NAMALWA (cell line): ENCODE measurements at regions not wholly inside any gene's neighbourhood (a gene's known extent, or its start where the extent isn't known, plus 50 kb on each side); places are given as distances from the start of the nearest gene placed in this dataset.
"Not testable (repeated sequence)": the region's sequence is repeated elsewhere in the genome, so short reads cannot be mapped to it uniquely, and the experiment has no call there.

Experiments used
- DNase-seq: peaks from one replicate; pipeline ENCODE4 v3.0.0-alpha.2; 2015; ENCODE audit warnings: low spot score

DNA sequence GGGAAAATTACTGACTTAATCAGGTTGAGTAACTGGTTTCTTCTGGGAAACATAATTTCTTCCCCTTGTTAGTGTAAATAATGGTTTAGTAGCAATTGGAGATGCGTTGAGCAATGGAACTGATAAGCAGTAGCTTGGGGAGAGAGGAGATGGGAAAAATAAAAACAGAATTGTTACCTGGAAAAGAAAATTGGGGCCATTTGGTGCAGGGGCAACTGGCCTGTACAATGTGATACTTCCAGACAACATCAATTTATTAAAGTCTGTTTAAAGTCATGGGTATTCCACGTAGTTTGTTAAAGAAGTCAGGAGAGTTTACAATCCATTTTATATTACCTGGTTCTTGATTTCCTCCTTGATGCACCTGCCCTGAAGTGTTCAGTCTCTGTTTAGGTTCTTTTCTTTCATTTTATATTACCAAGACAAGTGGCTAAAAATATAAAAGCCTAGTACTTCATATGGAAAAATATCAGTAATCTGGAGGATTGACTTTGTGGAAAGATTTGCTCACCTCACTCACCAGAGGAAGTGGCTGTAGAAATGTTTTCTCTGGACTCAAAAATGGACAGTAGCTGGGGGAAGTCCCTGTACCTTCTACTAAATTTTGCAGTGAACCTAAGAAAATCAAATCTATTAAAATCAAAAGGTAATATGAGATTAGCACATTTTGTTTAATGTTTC is 161.0 kb downstream of the DDX1 start:
- no peak for DNase-seq

DNA sequence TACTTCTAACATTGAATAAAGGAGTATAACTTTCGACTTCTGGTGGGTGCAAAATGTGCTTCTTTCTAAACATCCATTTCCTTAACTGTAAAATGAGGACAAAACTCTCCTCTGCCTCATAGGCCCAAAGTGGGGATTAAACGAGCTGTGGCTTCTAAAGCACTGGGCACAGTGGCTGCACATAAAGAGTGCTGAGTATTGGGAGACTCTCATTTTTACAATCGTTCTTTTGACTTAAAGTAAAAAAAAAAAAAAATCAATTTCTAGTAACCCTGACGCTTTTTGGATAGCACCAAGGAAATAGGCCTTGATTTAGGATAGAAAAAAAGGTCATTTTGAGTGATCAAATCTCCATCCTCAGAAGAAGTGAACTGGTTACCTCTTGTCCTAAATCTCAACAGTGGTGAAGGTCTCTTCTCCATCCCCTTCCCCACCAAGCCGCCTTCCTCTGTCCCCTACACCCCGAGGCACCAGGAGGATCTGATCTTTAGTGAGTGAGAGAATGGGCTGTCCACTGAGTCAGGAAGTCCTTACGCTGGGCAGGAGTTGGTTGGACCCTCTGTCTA is 161.6 kb downstream of the DDX1 start:
- DNase-seq, result no peak

DNA sequence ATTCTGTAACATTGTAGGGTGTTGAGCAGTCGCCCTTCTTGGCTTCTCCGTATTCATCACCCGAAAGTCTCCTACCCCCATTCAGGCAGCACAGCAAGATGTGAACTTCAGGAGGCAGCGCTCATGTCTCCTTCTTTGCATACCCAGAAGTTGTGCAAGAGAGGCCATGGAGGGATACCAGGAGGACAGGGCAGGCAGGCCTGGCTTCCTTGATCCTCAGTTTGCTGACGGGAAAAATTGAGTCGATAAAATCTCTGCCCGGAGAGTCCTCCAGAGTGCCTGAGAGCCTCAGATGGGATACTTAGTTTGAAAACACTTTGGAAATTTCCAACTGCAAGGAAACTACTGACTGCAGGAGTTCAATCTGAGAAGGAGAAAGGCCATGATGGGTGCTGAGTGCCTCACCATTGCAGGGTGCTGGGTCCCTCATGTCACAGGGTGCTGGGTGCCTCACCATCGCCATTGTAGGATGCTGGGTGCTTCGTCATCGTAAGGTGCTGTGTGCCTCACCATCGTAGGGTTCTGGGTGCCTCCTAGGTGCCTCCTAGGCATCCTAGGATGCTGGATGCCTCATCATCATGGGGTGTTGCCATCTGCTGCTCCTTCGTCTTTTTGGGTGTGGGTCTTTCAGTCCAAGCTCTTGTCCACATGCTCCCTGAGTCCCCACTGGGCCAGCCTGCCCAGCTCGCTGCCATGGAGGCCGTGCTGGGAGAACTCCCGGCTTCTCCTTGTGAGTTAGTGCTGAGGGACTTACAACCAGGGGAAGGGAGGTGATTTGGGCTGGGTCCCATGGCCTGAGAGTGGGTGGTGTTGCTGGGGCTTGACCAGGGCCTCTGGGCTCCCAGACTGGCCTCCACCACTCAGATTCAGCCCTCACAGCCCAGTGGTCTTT is 162.4 kb downstream of the DDX1 start:
- no peak for DNase-seq

DNA sequence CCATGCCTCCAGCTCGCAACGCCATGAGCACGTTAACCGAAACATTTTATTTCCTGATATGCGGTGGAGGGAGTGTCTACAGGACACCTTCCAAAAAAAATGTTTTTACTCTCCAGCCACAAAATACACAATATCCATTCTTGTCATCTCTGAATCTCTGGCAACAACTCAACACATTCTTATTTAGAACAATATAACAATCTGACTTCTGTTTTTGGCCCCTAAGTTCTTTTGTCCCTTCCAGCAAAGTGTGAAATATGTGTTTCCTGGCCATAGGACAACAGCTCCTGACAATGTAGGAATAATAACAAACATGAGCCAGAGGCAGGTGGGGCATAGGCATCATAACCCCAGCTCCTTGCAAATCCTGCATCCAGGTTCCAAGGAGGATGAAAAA is 163.0 kb downstream of the DDX1 start:
- no peak for DNase-seq

DNA sequence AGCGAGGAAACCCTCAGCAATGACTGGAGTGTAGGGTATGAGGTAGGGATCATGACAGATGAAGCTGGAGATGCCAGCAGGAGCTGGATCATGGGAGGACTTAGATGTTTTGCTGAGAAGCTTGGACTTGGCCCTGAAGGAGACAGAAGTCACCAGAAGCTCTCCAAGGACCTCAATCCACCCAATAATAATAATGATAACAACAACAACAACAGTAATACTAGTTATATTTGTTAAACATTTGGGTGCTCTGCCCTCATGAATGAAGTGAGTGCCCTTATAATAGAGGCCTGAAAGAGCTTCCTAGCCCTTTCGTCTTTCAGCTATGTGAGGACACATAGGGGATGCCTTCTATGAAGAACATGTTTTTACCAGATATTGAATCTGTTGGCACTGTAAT is 163.9 kb downstream of the DDX1 start:
- no peak for DNase-seq

DNA sequence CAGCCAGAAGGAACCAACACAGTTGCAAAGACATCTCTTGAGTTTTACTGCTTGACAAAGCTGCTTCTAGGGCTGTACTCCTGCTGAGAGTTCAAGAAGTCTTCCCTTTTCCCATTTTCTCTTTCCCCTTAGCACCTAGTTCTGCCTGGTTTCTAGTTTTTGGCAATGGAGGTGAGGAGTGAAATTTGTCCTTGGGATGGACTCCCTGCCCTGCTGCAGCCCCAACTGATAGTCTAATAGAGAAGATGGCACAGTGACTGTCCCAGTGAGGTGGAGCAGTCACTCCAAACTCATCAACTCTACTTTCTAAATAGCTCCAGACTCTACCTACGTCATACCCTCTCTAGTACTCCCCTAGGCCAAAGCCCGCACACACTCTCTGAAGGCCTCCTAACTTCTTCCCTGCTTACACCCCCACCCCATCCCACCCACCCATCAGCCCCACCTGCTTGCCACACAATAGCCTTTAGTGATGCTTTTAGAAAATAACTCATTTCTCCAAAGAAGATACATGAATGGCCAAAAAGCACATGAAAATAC is 164.4 kb downstream of the DDX1 start:
- DNase-seq, result no peak

DNA sequence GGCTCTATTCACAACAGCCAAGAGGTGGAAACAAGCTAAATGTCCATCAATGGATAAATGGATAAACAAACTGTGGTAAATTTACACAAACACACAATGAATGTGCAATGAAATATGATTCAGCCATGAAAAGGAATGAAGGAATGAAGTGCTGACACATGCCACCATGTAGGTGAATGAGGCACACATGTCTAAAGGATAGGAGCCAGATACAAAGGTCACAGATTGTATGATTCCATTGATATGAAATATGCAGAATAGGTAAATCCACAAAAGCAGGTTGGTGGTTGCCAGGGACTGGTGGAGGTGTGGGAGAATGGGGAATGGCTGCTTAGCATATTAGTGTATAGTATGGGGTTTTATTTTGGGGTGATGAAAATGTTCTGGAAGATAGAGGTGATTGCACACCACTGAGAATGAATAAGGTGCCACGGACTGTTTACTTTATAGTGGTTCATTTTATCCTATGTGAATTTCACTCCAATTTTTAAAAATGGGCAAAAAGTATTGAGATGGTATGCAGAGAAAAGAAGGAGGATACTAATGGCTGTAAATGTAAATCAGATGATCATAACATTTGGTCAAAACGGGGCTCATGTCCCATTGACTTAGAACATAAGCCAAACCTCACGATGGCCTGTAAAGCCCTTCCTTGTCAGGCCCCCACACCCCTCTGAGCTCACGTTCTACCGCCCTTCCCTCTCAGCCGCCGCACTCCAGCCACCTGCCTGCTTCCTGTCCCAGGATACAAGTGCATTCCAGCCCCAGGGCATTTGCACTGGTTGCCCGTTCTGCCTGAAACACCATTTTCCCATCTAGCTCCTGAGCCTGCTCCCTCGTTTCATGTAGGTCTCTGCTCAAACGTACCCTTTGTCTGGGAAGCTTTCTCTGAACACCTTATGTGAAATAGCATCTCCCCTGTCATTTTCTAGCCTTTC is 165.5 kb downstream of the DDX1 start:
- DNase-seq, result no peak

DNA sequence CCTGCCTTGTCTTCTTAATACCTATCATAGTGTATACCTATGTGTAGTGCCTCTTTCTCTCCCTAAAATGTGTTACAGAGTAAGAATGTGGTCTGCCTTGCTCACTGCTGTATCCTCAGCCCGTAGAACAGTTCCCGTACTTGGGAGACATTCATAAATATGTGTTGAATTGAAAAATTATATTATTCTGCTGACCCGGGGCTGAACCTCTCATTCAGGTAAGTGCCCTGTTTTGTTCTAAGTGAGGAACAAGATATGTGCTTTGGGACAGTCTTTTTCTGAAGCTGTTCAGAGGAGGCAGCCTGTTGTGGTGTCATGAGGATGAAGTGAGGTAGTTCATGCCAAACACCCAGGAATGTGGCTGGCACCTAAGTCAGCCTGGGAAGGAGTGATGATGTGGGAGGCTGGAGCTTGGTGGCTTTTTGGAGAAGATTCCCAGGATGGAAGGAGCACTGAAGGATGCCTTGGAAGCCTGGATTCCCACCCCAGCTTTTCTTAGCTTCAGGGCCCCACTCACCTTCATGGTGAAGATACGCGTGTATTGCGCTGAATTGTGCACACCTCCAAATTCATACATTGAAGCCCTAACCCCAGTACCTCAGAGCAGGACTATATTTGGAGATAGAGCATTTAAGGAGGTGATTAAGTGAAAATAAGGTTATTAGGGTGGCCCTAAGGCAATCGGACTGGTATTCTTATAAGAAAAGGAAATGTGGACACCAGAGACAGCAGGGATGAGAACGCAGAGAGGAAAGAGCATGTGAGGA is 166.3 kb downstream of the DDX1 start:
- DNase-seq, result no peak

DNA sequence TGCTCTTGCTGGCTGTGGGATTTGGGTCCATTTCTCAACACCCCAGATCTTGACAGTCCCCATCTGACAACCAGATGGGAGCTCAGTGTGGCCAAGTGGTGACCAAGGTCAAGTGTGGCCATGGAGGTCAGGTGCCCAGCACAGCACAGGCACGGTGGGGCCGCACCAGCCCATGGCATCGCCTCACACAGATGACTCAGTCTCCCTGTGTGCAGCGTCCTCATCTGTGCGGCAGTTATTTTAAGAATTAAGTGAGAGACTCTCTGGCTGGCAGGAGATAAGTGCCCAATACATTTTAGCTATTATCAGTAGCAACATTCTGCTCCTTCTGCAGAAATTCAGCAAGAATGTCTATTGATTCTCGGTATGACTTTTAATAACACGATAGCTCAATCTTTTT is 167.2 kb downstream of the DDX1 start:
- no peak for DNase-seq

DNA sequence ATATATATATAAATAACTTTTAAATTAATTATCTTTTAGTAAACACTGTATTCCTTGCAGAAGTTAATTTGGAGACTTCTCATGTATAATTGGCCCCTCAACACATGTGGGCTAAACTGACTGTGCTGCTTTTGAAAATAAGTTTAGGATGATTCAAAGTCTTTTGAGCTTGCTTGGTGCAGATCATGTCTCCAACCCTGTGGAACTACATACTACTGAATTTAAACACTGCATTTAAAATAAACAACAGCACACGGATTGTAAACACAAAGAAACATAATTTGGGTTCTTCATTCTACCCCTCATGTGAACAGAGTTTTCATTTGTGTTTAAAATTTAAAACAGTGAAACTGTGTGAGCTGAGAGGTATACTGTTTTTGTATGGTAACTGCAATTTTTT is 167.7 kb downstream of the DDX1 start:
- DNase-seq, result no peak

DNA sequence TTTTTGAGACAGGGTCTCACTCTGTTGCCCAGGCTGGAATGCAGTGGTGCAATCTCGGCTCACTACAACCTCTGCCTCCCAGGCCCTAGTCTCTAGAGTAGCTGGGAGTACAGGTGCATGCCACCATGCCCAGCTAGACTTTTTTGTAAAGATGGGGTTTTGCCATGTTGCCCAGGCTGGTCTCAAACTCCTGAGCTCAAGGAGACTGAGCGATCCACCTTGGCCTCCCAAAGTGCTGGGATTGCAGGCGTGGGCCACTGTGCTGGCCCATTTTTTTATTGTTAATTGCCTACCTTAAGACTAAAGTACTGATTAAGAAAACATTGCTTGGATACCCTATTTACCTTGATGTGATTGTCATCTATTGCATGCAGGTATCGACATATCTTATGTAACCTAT is 168.1 kb downstream of the DDX1 start:
- DNase-seq, result not testable (repeated sequence)

DNA sequence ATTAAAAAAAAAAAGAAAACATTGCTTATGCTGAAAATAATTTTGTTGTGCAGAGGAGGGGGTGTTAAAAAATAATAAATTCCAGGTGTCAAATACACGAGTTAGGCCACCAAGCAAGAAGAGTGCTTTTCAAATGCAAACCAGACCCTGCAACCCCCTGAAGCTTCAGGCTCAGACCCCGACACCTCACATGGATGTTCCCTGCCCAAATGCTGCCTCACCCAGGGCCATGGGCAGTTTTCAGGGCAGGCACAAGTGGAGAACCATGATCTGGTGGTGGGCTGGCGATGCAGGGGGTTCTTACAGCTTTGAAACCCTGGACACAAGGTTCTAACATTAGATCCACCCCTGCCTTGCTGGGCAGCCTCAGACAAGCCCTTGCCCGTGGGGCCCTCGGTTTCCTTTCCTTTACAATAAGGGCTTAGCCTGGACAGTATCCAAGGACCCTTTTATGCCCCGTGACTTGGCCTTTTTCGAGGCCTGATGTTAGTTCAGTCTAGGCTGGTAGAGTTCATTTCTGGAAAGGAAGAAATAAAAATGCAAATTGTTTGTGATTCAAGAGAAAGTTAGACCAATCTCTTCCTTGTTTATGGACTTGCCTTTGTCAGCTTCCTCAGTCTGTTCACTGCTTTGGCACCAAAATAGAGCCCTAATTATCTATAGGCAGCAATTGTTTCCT is 168.7 kb downstream of the DDX1 start:
- DNase-seq, result no peak

DNA sequence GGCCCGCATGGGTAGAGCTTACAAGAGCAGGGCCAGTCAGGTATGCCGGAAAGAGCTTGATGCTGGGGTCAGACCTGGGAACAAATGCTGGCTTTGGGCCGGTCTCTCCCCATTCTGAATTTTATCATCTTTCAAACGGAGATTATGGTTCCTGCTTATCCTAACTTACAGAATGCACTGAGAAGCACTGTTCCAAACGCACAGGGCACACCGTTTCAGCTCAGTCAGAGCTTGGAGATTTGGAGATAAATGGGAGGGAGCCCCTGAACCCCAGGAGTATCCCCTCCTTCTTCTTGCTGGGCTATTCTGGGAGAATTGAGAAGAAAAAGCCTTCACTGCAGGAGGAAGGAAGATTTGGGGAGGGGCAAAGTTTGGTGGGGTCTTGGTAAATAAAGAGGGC is 169.4 kb downstream of the DDX1 start:
- no peak for DNase-seq

DNA sequence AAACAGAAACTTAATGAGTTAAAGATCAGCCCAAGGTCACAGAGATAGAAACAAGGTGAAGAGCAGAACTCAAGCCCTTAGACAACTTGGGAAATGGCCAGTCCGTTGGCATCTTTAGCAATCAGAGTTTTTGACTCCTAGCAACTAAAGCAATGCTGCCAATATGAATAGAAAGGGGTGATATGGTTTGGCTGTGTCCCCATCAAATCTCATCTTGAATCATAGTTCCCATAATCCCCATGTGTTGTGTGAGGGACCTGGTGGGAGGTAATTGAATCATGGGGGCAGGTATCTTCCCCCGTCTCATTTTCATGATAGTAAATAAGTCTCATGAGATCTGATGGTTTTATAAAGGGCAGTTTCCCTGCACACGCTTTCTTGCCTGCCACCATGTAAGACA is 170.2 kb downstream of the DDX1 start:
- DNase-seq, result no peak

DNA sequence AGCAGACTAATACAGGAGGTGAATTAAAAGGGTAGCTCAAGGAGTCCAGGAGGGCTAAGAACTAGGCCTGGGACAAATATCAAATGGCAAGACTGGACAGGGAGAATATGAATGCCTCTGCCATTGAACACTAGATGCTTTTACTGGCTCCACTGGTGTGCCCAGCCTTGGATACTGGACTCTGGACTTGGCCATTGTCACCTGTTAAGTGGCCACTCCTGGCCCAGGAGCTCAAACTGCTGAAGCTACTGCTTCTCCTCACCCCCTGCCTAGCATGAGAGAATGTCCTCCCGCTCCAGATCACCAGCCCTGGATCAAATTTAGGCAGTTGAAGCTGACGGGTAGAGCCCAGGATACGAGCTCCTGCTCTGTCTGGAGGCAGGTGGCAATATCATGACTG is 170.8 kb downstream of the DDX1 start:
- no peak for DNase-seq

DNA sequence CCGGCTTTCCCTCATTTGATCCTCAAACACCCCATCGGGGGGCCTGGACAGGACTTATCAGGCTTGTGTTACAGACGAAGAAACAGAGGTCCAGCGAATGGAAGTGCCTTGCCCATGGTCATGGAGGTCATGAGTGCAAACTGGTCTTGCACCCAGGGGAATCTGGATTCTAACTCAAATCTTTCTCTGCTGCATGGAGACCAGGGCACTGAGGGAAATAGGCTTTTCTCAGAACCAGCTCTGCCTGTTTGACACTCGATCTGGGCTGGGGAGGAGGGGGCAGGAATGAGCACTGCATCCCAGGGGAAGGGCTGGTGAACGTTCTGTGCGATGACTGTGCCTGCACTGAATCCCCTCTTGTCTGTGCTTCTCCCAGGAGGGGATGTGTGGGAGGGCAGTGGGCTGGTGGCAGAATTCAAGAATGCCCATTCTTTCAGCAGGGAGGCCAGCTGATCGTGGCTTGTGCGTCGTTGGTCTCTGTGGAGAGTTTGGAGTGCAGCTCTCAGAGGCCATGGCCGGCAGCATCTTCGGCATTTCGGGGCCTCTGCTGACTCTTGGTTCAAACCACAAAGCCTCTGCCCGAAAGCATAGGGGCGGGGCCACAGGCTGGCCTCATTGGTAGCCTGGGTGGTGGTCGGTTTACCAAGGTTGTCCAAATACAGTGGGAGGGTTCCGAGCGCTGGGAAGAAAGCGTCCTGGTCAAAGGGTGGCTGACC is 171.6 kb downstream of the DDX1 start:
- no peak for DNase-seq

DNA sequence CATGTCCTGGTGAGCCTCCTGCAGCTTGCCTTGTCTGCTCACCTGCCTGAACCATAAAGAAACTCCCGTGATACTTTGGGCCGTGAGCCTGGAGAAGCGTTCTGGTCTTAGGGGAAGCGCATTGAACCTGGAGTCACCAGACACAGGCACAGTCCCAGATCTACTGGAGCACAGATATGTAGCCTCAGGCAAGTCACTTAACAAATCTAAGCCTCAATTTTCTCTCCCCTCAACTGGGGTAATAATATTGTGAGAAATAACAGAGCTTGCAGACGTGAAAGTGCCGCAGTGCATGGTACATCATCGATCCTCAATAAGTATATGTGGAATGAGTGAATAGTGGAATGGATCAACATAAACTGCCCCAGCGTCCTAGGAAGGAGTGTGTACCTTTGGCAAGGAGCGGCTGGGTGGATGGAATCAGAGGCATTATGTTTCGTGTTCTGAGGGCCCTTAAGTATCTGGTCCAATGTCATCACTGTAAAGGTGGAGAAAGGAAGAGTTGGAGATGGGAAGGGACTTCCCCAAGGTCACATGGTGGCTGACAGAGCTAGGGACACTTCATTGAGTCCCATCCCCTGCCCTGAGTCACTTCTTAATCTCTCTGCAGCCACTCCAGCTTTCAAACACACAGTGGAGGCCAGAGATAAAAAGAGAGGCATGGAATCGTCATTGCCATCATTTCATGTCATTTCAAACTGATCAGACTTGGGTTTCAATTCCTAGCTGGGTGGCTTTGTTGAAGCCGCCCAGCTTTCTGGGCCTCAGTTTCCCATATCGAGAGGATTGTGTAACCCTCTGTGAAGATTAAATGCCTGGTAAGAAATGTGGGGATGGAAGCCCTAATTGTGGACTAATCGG is 172.4 kb downstream of the DDX1 start:
- DNase-seq, result no peak

DNA sequence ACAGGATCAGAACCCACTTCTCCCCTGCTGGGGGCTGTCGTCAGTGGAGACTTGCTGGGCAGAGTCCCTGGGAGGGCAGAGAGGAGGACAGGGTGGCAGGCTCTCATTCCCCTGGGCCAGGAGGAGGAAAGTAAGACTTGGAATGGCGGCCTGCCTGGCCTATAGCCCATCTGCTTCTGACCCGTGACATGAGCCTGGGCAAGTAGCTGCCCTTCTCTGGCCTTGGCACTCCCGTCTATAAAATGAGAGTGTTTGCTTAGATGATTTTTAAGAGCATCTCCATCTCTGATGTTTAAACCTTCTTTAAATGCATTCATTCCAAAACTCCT is 173.0 kb downstream of the DDX1 start:
- DNase-seq, result no peak

DNA sequence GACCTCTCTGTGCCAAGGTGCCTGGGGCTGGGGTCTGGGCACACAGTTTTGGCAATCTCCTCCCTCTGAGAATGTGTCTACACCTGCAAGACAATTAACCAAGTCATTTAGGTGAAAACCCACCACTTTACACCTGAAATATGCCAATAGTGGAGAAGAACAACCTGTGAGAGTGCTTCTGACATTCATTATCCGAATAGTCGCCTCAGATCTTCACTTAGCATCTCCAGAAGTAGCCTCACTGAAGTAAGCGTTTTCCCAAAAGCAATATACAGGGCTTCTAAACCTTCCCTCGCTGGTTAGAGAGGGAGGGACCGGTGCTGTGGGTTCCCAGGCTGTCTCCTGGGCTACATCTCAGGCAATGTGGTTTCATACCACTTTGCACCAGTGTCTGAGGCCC is 173.5 kb downstream of the DDX1 start:
- no peak for DNase-seq
